ENCODE measurements at regions not wholly inside any gene's neighbourhood (a gene's known extent, or its start where the extent isn't known, plus 50 kb on each side); places are given as distances from the start of the nearest gene placed in this dataset.
"Not testable (repeated sequence)": the region's sequence is repeated elsewhere in the genome, so short reads cannot be mapped to it uniquely, and the experiment has no call there.

GRCh38 chr10:28199941-28200340 is 102.9 kb downstream of the MPP7 start:
- DNase-seq (ENCODE audit: low read depth): no peak
- no peak overlapping the region for H3K4me3 ChIP-seq (ENCODE audit: low read depth, low read length)

GRCh38 chr10:28190196-28190595 is 112.7 kb downstream of the MPP7 start:
- DNase-seq (ENCODE audit: low read depth): no peak
- no peak overlapping the region for H3K4me3 ChIP-seq (ENCODE audit: low read depth, low read length)

- H3K4me3 ChIP-seq (ENCODE audit: low read depth, low read length): no peak overlapping the region
- DNase-seq (ENCODE audit: low read depth): no peak
These were observed 114.3 kb downstream of the MPP7 start for GRCh38 chr10:28188526-28188925.

GRCh38 chr10:28186887-28187578 is 115.8 kb downstream of the MPP7 start:
- H3K4me3 ChIP-seq (ENCODE audit: low read depth, low read length): no peak overlapping the region
- DNase-seq (ENCODE audit: low read depth): no peak

- DNase-seq (ENCODE audit: low read depth): no peak
- H3K4me3 ChIP-seq (ENCODE audit: low read depth, low read length): no peak overlapping the region
These were observed 116.4 kb downstream of the MPP7 start for GRCh38 chr10:28186461-28186860.

- DNase-seq (ENCODE audit: low read depth): no peak
- no peak overlapping the region for H3K4me3 ChIP-seq (ENCODE audit: low read depth, low read length)
These were observed 118.1 kb downstream of the MPP7 start for GRCh38 chr10:28184810-28185209.

GRCh38 chr10:28181478-28182096 is 121.3 kb downstream of the MPP7 start:
- DNase-seq (ENCODE audit: low read depth): no peak
- H3K4me3 ChIP-seq (ENCODE audit: low read depth, low read length): no peak overlapping the region

- no peak for DNase-seq (ENCODE audit: low read depth)
These were observed 122.2 kb downstream of the MPP7 start for GRCh38 chr10:28180654-28181053.

GRCh38 chr10:28179743-28180099 is 123.1 kb downstream of the MPP7 start:
- no peak overlapping the region for H3K4me3 ChIP-seq (ENCODE audit: low read depth, low read length)
- DNase-seq (ENCODE audit: low read depth): no peak

More at GRCh38 chr10:28180654-28181053, 122.2 kb downstream of the MPP7 start:
- H3K4me3 ChIP-seq (ENCODE audit: low read depth, low read length): no peak overlapping the region

GRCh38 chr10:28179006-28179742 is 123.7 kb downstream of the MPP7 start:
- H3K4me3 ChIP-seq (ENCODE audit: low read depth, low read length): no peak overlapping the region
- DNase-seq (ENCODE audit: low read depth): no peak

- no peak for DNase-seq (ENCODE audit: low read depth)
These were observed 124.8 kb downstream of the MPP7 start for GRCh38 chr10:28177944-28178637.

GRCh38 chr10:28176498-28176897 is 126.4 kb downstream of the MPP7 start:
- DNase-seq (ENCODE audit: low read depth); H3K4me3 ChIP-seq (ENCODE audit: low read depth, low read length): not testable (repeated sequence)

More at GRCh38 chr10:28177944-28178637, 124.8 kb downstream of the MPP7 start:
- H3K4me3 ChIP-seq (ENCODE audit: low read depth, low read length): no peak overlapping the region

- no peak overlapping the region for H3K4me3 ChIP-seq (ENCODE audit: low read depth, low read length)
- DNase-seq (ENCODE audit: low read depth): no peak
These were observed 130.6 kb downstream of the MPP7 start for GRCh38 chr10:28172223-28172610.

- peak; percentile 28 for DNase-seq (ENCODE audit: low read depth)
- no peak overlapping the region for H3K4me3 ChIP-seq (ENCODE audit: low read depth, low read length)
These were observed 131.2 kb downstream of the MPP7 start for GRCh38 chr10:28171468-28172222.

- no peak overlapping the region for H3K4me3 ChIP-seq (ENCODE audit: low read depth, low read length)
- DNase-seq (ENCODE audit: low read depth): no peak
These were observed 133.3 kb downstream of the MPP7 start for GRCh38 chr10:28169525-28169924.

- DNase-seq (ENCODE audit: low read depth): no peak
These were observed 141.9 kb downstream of the MPP7 start for GRCh38 chr10:28160866-28161405.

GRCh38 chr10:28157379-28157778 is 145.5 kb downstream of the MPP7 start:
- no peak for DNase-seq (ENCODE audit: low read depth)
- no peak overlapping the region for H3K4me3 ChIP-seq (ENCODE audit: low read depth, low read length)

More at GRCh38 chr10:28160866-28161405, 141.9 kb downstream of the MPP7 start:
- H3K4me3 ChIP-seq (ENCODE audit: low read depth, low read length): no peak overlapping the region

GRCh38 chr10:28155726-28156125 is 147.1 kb downstream of the MPP7 start:
- no peak overlapping the region for H3K4me3 ChIP-seq (ENCODE audit: low read depth, low read length)
- no peak for DNase-seq (ENCODE audit: low read depth)

- H3K4me3 ChIP-seq (ENCODE audit: low read depth, low read length): no peak overlapping the region
- no peak for DNase-seq (ENCODE audit: low read depth)
These were observed 151.2 kb downstream of the MPP7 start for GRCh38 chr10:28151636-28152035.

Data from skeletal muscle cell (primary cell).